Ishikawa (cell line): ENCODE measurements at regions not wholly inside any gene's neighbourhood (a gene's known extent, or its start where the extent isn't known, plus 50 kb on each side); places are given as distances from the start of the nearest gene placed in this dataset.

Experiments used
- CEBPB ChIP-seq: IDR thresholded peaks from 2 replicates; pipeline ENCODE4 v1.6.1; 2012
- CREB1 ChIP-seq: IDR thresholded peaks from 2 replicates; pipeline ENCODE4 v1.6.1; 2012; ENCODE audit warnings: low read depth
- EP300 ChIP-seq: IDR thresholded peaks from 2 replicates; pipeline ENCODE4 v1.6.1; 2012; ENCODE audit warnings: borderline replicate concordance
- FOXM1 ChIP-seq: IDR thresholded peaks from 2 replicates; pipeline ENCODE4 v1.6.1; 2012; ENCODE audit warnings: low read depth, borderline replicate concordance
- MAX ChIP-seq: IDR thresholded peaks from 2 replicates; pipeline ENCODE4 v1.6.1; 2012
- NFIC ChIP-seq: IDR thresholded peaks from 2 replicates; pipeline ENCODE4 v1.6.1; 2012
- RAD21 ChIP-seq: IDR thresholded peaks from 2 replicates; pipeline ENCODE4 v1.6.1; 2012; ENCODE audit warnings: low read depth
- REST ChIP-seq: IDR thresholded peaks from 2 replicates; pipeline ENCODE4 v1.6.1; 2012; ENCODE audit warnings: low read depth, mild to moderate bottlenecking
- TAF1 ChIP-seq: IDR thresholded peaks from 2 replicates; pipeline ENCODE4 v1.6.1; 2012; ENCODE audit warnings: low read depth, mild to moderate bottlenecking
- TCF12 ChIP-seq: IDR thresholded peaks from 2 replicates; pipeline ENCODE4 v1.6.1; 2012; ENCODE audit warnings: low read depth
- YY1 ChIP-seq: IDR thresholded peaks from 2 replicates; pipeline ENCODE4 v1.6.1; 2012; ENCODE audit warnings: low read depth

GRCh38 chr2:58660046-58660445 is 418.9 kb upstream of the FANCL start:
- TF ChIP-seq CEBPB (no peak), YY1 (no peak), CREB1 (no peak), EP300 (no peak), TAF1 (no peak), FOXM1 (no peak), TCF12 (no peak), MAX (no peak), REST (no peak), RAD21 (no peak), NFIC (no peak)
